ENCODE measurements at regions not wholly inside any gene's neighbourhood (a gene's known extent, or its start where the extent isn't known, plus 50 kb on each side); places are given as distances from the start of the nearest gene placed in this dataset.

GRCh38 chr20:11691766-11692165, 225.9 kb upstream of the BTBD3 start:
- no peaks in the 10 kb centered on the region for H3K9me3 ChIP-seq (ENCODE audit: low read length)
- DNase-seq (ENCODE audit: low spot score) (no peak), FAIRE-seq (no peak), ATAC-seq (no peak)
- ChIA-PET CTCF (ENCODE audit: low intra/inter-chr PET ratio, low total read pairs) (no interaction called here), POLR2A (no interaction called here)
- BruUV-seq (replicated peaks) = no TSS peak
- no peaks in the 10 kb centered on the region for H3K27me3 ChIP-seq (ENCODE audit: control insufficient read depth in 1 of 2, insufficient read depth in 2 of 2, low read length in 2 of 2)
- no peaks in the 10 kb centered on the region for H3K79me2 ChIP-seq (ENCODE audit: insufficient read depth, low read length)
- under 1% methylated on average over 3 of the region's 3 CpGs for WGBS (ENCODE audit: low lambda C conversion rate)
- no peak overlapping the region for H2AFZ ChIP-seq (ENCODE audit: low read length)
- H3K4me2 ChIP-seq (ENCODE audit: low read depth, low read length) = no peak overlapping the region
- no peaks in the 10 kb centered on the region for H4K20me1 ChIP-seq (ENCODE audit: insufficient read depth, low read length)
- H3K4me3 ChIP-seq (replicated peaks in 1 of 3; ENCODE audit: insufficient read depth in 1 of 3, low read depth in 2 of 3, low read length in 3 of 3) = no peak overlapping the region
- in situ Hi-C loops (cut with HindIII; ENCODE audit: extremely low pct_ligation_motif_present, low pct_unique_long_range_greater_than_20kb) = no loop called here
- TF ChIP-seq ETV5 (CRISPR knock-in tag; IDR thresholded peaks at IDR 0.05; ENCODE audit: borderline replicate concordance) (no peak), PHF21A (CRISPR knock-in tag; IDR thresholded peaks at IDR 0.05) (no peak), CBFB (CRISPR knock-in tag; IDR thresholded peaks at IDR 0.05) (no peak), GATAD1 (CRISPR knock-in tag; IDR thresholded peaks at IDR 0.05) (no peak)
- peaks cover 16% of the 10 kb centered on the region for H3K4me1 ChIP-seq (ENCODE audit: insufficient read depth, low read length)
- no peaks in the 10 kb centered on the region for H3K36me3 ChIP-seq (replicated peaks in 1 of 2; ENCODE audit: control insufficient read depth in 1 of 2, insufficient read depth in 2 of 2, low read length in 2 of 2)
- intact Hi-C loops (cut with micrococcal nuclease; ENCODE audit: unreplicated experiment) = no loop called here
- H3K9ac ChIP-seq (ENCODE audit: insufficient read depth, low read depth, low read length) = no peak overlapping the region
- H3K27ac ChIP-seq (ENCODE audit: extremely low read length, insufficient read depth, low read length) = no peak overlapping the region

GRCh38 chr20:11692567-11692966, 225.1 kb upstream of the BTBD3 start:
- in situ Hi-C loops (cut with HindIII; ENCODE audit: extremely low pct_ligation_motif_present, low pct_unique_long_range_greater_than_20kb) = no loop called here
- Histone ChIP-seq H2AFZ (ENCODE audit: low read length) (no peak overlapping the region), H3K36me3 (replicated peaks in 1 of 2; ENCODE audit: control insufficient read depth in 1 of 2, insufficient read depth in 2 of 2, low read length in 2 of 2) (no peaks in the 10 kb centered on the region), H4K20me1 (ENCODE audit: insufficient read depth, low read length) (no peaks in the 10 kb centered on the region), H3K9ac (ENCODE audit: insufficient read depth, low read depth, low read length) (no peak overlapping the region), H3K9me3 (ENCODE audit: low read length) (peaks cover 6% of the 10 kb centered on the region), H3K4me1 (ENCODE audit: insufficient read depth, low read length) (peaks cover 8% of the 10 kb centered on the region), H3K79me2 (ENCODE audit: insufficient read depth, low read length) (no peaks in the 10 kb centered on the region), H3K4me2 (ENCODE audit: low read depth, low read length) (no peak overlapping the region), H3K27me3 (ENCODE audit: control insufficient read depth in 1 of 2, insufficient read depth in 2 of 2, low read length in 2 of 2) (no peaks in the 10 kb centered on the region), H3K4me3 (replicated peaks in 1 of 3; ENCODE audit: insufficient read depth in 1 of 3, low read depth in 2 of 3, low read length in 3 of 3) (no peak overlapping the region), H3K27ac (ENCODE audit: extremely low read length, insufficient read depth, low read length) (no peak overlapping the region)
- 2% methylated on average over 2 of the region's 2 CpGs for WGBS (ENCODE audit: low lambda C conversion rate)
- POLR2A ChIA-PET = no interaction called here
- CTCF ChIA-PET (ENCODE audit: low intra/inter-chr PET ratio, low total read pairs) = no interaction called here
- intact Hi-C loops (cut with micrococcal nuclease; ENCODE audit: unreplicated experiment) = no loop called here
- no TSS peak for BruUV-seq (replicated peaks)
- FAIRE-seq (no peak), DNase-seq (ENCODE audit: low spot score) (no peak), ATAC-seq (no peak)
- TF ChIP-seq PTBP1 (IDR thresholded peaks at IDR 0.05; ENCODE audit: low read depth, low read length, poor library complexity, severe bottlenecking) = no peak
- TF ChIP-seq ISX (CRISPR knock-in tag; conservative IDR thresholded peaks at IDR 0.05) = no peak
- TF ChIP-seq NCOA5 (CRISPR knock-in tag; IDR thresholded peaks at IDR 0.05) = no peak
- TF ChIP-seq ZNF20 (CRISPR knock-in tag; IDR thresholded peaks at IDR 0.05) = no peak
- no peak for TF ChIP-seq ZUFSP (CRISPR knock-in tag; IDR thresholded peaks at IDR 0.05; ENCODE audit: borderline replicate concordance)
- no peak for TF ChIP-seq PHF8 (CRISPR knock-in tag; IDR thresholded peaks at IDR 0.05)
- no peak for TF ChIP-seq HIVEP1 (CRISPR knock-in tag; IDR thresholded peaks at IDR 0.05)
- TF ChIP-seq U2AF1 (optimal IDR thresholded peaks at IDR 0.05; ENCODE audit: low read depth, low read length) = no peak
- no peak for TF ChIP-seq ZNF670 (CRISPR knock-in tag; IDR thresholded peaks at IDR 0.05; ENCODE audit: borderline replicate concordance)
- TF ChIP-seq, protein P1, sequence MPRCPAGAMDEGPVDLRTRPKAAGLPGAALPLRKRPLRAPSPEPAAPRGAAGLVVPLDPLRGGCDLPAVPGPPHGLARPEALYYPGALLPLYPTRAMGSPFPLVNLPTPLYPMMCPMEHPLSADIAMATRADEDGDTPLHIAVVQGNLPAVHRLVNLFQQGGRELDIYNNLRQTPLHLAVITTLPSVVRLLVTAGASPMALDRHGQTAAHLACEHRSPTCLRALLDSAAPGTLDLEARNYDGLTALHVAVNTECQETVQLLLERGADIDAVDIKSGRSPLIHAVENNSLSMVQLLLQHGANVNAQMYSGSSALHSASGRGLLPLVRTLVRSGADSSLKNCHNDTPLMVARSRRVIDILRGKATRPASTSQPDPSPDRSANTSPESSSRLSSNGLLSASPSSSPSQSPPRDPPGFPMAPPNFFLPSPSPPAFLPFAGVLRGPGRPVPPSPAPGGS (CRISPR knock-in tag; IDR thresholded peaks at IDR 0.05) = no peak
- TF ChIP-seq MAF1 (CRISPR knock-in tag; IDR thresholded peaks at IDR 0.05; ENCODE audit: borderline replicate concordance) = no peak
- no peak for TF ChIP-seq SKIL (CRISPR knock-in tag; IDR thresholded peaks at IDR 0.05; ENCODE audit: borderline replicate concordance)
